GM21360 (cell line): ENCODE measurements at regions not wholly inside any gene's neighbourhood (a gene's known extent, or its start where the extent isn't known, plus 50 kb on each side); places are given as distances from the start of the nearest gene placed in this dataset.

Experiments
- ATAC-seq: cut with Tn5 transposase; IDR thresholded peaks from one replicate; pipeline ENCODE4 v1.9.1; 2021; ENCODE audit warnings: mild to moderate bottlenecking, moderate library complexity; ENCODE audit not compliant: unreplicated experiment

DNA sequence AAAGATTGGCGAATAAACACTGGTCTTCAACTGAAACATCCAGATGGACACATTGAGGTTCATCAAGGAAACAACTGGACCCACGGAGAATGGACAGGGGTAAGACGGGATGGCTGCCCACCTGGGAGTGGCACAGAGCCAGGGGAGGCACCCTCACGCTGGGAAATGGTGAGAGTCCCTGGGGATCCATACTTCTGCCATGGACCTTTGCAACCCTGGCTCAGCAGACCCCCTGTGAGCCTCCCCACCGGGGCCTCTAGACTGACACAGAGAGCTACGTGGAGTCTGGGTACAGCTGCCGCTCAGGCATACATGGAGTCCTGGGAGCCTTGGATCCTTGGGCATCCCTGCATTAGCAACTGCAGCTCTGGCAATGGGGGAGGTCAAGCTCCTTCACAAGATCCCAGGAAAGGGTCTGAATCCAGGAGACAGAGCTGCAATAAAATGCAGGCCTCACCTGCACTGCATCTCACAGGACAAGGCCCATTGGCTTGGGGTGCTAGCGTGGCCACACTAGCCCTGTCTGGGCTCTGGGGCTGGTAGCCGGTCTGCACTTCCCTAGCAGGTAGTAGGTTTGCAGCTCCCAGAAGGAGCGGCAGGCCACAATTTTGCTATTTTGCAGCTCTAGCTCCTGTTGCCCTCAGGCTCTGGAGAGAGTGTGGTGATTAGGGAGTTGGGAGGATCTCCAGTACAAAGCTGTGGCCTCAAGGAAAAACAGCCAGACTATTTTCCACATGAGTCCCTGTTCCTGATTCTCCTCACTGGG, 496.4 kb upstream of the LRRC4C start:
- ATAC-seq = no peak

GRCh38 chr11:41963406-41963805, 504.0 kb upstream of the LRRC4C start:
- no peak for ATAC-seq

DNA sequence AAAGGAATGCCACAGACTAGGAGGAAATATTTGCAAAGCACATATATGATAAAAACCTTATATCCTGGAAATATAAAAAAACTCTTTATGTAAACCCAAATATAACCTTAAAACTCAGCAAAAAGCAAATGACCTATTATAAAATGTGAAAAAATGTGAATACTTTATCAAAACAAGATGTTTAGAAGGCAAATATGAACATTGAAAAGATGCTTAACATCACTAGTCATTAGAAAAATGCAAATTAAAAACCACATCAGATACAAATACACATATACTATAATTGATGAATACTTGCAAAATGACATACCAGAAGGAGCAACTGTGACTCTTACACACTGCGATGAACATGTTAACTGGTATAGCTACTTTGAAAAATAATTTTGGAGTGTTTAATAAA, 511.2 kb upstream of the LRRC4C start:
- no peak for ATAC-seq

GRCh38 chr11:41971592-41971991, 512.1 kb upstream of the LRRC4C start:
- no peak for ATAC-seq

GRCh38 chr11:41978945-41979344, 519.5 kb upstream of the LRRC4C start:
- no peak for ATAC-seq

DNA sequence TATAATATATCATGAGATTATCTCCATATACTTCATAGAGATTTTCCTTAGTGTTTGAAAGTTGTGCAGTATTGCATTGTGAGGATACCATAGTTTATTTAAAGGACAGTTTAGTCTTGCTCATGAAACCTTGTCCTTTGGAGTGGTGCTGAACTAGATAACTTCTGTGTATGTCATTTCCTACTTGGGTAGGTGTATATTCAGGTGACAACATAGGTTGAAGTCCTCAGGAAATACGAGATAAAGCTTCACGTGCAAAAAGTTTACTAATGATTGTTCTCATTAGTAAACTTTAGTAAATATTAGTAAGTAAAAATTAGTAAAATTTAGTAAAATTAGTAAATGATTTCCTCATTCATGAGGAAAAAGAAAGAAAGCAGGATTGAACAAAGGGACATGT, 521.3 kb upstream of the LRRC4C start:
- ATAC-seq = no peak

GRCh38 chr11:41982276-41982675, 522.8 kb upstream of the LRRC4C start:
- ATAC-seq = no peak

GRCh38 chr11:41982975-41983374, 523.5 kb upstream of the LRRC4C start:
- ATAC-seq = no peak

GRCh38 chr11:41983475-41983874, 524.0 kb upstream of the LRRC4C start:
- no peak for ATAC-seq

DNA sequence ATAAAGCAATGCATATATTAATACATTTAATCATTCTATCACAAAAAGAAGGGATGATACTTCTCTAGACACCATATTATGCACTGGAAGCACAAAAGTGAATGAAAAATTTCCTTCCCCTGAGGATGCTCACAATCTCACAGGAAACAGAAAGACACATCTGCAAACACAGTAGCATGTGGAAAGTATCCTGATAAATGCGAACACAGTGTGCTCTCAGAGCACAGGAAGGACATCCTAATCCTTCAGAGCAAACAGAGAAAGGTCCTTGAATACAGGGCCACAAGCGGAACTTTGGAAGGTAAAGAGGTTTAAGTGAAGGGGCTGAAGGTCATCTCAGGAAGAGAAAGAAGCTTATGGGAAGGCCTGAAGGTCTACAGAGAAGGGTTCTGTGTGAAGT, 524.6 kb upstream of the LRRC4C start:
- no peak for ATAC-seq

DNA sequence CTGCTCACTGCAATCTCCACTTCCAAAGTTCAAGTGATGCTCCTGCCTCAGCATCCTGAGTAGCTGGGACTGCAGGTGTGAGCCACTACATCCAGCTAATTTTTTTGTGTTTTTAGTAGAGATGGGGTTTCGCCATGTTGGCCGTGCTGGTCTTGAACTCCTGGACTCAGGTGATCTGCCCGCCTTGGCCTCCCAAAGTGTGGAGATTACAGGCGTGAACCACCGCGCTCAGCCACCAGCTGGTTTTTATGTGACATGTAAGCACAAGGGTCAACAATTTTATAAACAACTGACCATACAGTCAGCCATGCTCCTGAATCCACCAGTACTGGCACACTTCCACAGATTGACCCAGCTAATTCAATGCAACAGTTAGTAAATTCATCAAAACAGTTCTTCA, 526.3 kb upstream of the LRRC4C start:
- ATAC-seq = no peak

GRCh38 chr11:41988951-41989572, 529.6 kb upstream of the LRRC4C start:
- no peak for ATAC-seq

DNA sequence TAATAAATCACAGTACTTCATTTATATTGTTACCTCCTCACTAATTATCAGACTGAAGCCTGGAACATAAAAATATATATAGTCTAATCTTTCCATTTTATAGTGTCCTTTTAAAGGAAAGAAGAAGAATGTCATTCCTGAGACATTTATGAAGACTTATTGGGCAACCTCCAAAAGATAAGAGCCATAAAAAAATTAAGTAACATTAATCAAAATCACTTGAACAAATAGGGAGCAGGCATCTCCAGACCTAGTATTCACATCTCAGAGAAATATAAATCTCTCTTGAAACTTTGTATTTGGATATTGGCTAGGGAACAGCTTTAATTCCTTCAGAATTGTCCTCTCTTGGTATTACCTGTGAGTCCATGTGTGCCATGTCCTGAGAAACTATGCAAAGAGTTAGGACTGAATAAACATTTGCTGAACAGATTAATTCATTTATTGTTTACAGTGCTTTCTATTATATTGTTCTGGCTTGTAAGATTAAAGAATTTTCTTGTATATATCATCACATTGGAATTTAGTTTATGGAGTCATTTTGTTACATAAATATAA, 530.5 kb upstream of the LRRC4C start:
- ATAC-seq = no peak

GRCh38 chr11:41996533-41996932, 537.1 kb upstream of the LRRC4C start:
- ATAC-seq = no peak

DNA sequence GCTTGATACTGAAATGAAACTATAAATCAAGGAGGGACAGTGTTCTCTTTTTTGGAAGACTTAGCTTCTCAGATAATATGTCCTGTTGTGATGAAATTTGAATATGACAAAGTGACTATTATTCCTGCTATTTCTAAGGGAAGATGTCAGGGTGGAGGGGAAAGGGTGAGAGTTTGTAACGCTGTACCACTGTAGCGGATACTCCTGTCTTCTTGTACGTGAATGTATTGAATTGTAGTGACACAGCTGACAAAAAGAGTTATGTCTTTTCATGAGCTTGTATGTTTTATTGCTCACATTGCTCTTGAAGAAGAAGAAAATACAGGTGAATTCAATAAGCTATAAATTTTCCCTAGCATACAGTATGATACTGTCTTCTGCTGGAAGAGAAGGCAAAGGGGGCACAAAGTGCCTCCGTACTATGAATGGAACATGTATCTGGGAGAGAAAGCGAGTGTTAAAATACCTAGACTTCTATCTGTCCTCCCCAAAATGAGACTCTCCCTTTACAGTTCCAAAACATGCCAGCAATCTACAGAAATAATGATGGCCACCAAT, 538.5 kb upstream of the LRRC4C start:
- ATAC-seq = no peak

GRCh38 chr11:41999066-41999465, 539.6 kb upstream of the LRRC4C start:
- no peak for ATAC-seq

- no peak for ATAC-seq
These were observed 544.3 kb upstream of the LRRC4C start for GRCh38 chr11:42003801-42004200.

DNA sequence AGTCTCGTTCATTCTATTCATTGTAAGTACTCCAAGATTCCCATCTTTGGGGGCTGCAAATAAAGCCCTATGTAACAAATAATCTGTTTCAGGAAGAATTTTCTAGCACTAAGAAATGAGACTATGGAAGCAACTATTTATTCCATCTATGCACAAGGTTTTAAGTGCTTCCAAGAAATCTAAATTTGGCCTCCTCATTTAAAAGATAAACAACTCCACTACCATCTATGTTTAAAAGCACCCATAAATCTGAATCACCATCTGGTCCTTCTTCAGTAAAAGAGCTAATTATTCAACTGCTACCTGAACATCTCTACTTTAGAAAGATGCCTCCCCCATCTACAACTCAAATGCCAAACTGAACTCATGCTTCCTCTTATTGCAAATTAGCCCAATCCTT, 547.3 kb upstream of the LRRC4C start:
- no peak for ATAC-seq

GRCh38 chr11:42012271-42012670, 552.8 kb upstream of the LRRC4C start:
- no peak for ATAC-seq

- ATAC-seq = no peak
These were observed 554.3 kb upstream of the LRRC4C start for GRCh38 chr11:42013656-42014201.

- no peak for ATAC-seq
These were observed 562.5 kb upstream of the LRRC4C start for GRCh38 chr11:42021911-42022310.

DNA sequence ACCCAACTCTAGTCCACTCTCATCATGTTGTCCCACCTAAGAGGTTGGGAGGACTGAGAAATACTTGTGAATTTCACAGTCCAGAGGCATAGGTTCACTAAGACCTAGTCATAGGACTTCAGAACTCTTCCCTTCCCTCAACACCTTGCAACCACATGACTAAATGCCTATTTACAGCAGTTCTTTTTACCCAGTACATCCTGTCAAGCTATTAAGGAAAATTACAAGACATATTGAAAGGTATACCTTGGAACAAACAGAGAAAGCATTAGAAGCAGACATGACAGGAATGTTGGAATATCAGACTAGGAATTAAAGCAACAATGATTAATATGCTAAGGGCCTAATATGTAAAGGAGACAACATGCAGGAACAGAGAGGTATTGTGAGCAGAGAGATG, 563.8 kb upstream of the LRRC4C start:
- no peak for ATAC-seq
